Heart right ventricle (tissue), 16 donors: ENCODE measurements at regions not wholly inside any gene's neighbourhood (a gene's known extent, or its start where the extent isn't known, plus 50 kb on each side); places are given as distances from the start of the nearest gene placed in this dataset.
"Not testable (repeated sequence)": the region's sequence is repeated elsewhere in the genome, so short reads cannot be mapped to it uniquely, and the experiment has no call there.

Experiments used
- ATAC-seq, 8 donors: fragments of 200-7000 bp; cut with Tn5 transposase; one replicate each; pipeline ENCODE4 v1.9.1; 2020; ENCODE audit warnings: mild to moderate bottlenecking in 8 of 8, moderate library complexity in 8 of 8, moderate number of reproducible peaks in 1 of 8
- DNase-seq, 2 donors: peaks; one replicate each; pipeline ENCODE4 v3.0.0-alpha.2; 2020
- H3K27ac ChIP-seq, 10 donors: fragments of 200-600 bp; sonication (generic) in 2 of 10; one replicate each; pipeline versions ENCODE4 v1.5.0 to v1.8.0; 2020 to 2022; ENCODE audit warnings: mild to moderate bottlenecking in 3 of 10
- H3K27me3 ChIP-seq, 7 donors: fragments of 200-600 bp; one replicate each; pipeline ENCODE4 v1.8.0; 2021 to 2022; ENCODE audit warnings: mild to moderate bottlenecking in 2 of 7
- H3K36me3 ChIP-seq, 9 donors: fragments of 200-600 bp; sonication (generic) in 1 of 9; one replicate each; pipeline versions ENCODE4 v1.5.0 to v1.8.0; 2020 to 2022; ENCODE audit warnings: mild to moderate bottlenecking in 2 of 9
- H3K4me1 ChIP-seq, 9 donors: fragments of 200-600 bp; sonication (generic) in 1 of 9; one replicate each; pipeline versions ENCODE4 v1.5.0 to v1.8.0; 2020 to 2022; ENCODE audit warnings: mild to moderate bottlenecking in 4 of 9
- H3K4me3 ChIP-seq, 10 donors: fragments of 200-600 bp; sonication (generic) in 2 of 10; one replicate each; pipeline versions ENCODE4 v1.5.0 to v1.8.0; 2020 to 2022; ENCODE audit warnings: mild to moderate bottlenecking in 7 of 10, moderate library complexity in 2 of 10
- H3K9me3 ChIP-seq, 11 donors: fragments of 200-600 bp in 10 of 11; sonication (generic) in 2 of 11; one replicate each; pipeline versions ENCODE4 v1.5.0 to v1.8.0; 2013 to 2022; ENCODE audit warnings: mild to moderate bottlenecking in 2 of 11, control low read depth in 1 of 11, moderate library complexity in 1 of 11
- CTCF ChIP-seq, 9 donors: fragments of 200-600 bp; sonication (generic) in 2 of 9; IDR thresholded peaks; one replicate each; pipeline versions ENCODE4 v1.5.0 to v1.8.0; 2021 to 2022; ENCODE audit warnings: antibody characterized with exemption in 9 of 9, mild to moderate bottlenecking in 5 of 9, moderate library complexity in 1 of 9
- WGBS, 2 donors: extraction: QIAGEN DNeasy Blood & Tissue Kit; methylation state at CpG; one replicate each; pipeline ENCODE4 v1.1.7; 2013; ENCODE audit warnings: inconsistent platforms in 1 of 2; 5-methylcytosine and 5-hydroxymethylcytosine counted together
- intact Hi-C, 10 donors: fragments of 100-400 bp; cut with DNase I; formaldehyde crosslinking; loops; one replicate each; pipeline versions ENCODE4 v1.11.1 to v1.14.2; 2022
- donor health status: Arrhythmogenic right ventricular cardiomyopathy.
- donor health status: ischemic (EF 13 %, LVEDD 7.1; RV severe dilation, severe dysfunction).
- donor health status: healthy with polysubstance abuse.
- donor health status: DM: no; HTN: yes; CAD: no.
- donor health status: DM: no; HTN: no; CAD: no.
- donor health status: ischemic (EF 25% LVEDD 6.9; RV normal size, moderate dysfunction).
- donor health status: ischemic (EF 25% LVEDD 5.7; RV mildly dilated, moderate dysfunction).
- donor health status: healthy.
- donor health status: DM: yes; HTN: yes; CAD: no.
- donor health status: Ischemic cardiomyopathy.
- donor health status: ischemic (EF 35%, LVEDD 5.7; RV mildly dilated, moderate dysfunction).
- donor health status: nonischemic (EF 11% LVEDD 7.7; RV severe dilation, severe dysfunction).
- donor health status: DM: yes; HTN: yes; CAD: no.
- donor health status: PGD.
- donor health status: ischemic (EF 29% LVEDD 5.4; RV normal size, mild dysfunction).
- donor health status: nonischemic (EF 23%, LVEDD 6.1; RV moderate dilation, normal function).

GRCh38 chr16:22436823-22437652, 62.6 kb upstream of the CDR2 start:
- H3K36me3 ChIP-seq, intact Hi-C loops, H3K9me3 ChIP-seq, H3K27me3 ChIP-seq, H3K4me1 ChIP-seq: not testable (repeated sequence)
- ATAC-seq (peak; percentile 93 to 96 (median 96)), DNase-seq (peak; percentile 77 to 83)
- peak in 1 of 9 donors; percentile 12 for TF ChIP-seq CTCF (IDR thresholded peaks at IDR 0.05)
- Histone ChIP-seq H3K27ac (peak overlapping the region; percentile 95 to 99 (median 96)), H3K4me3 (peak overlapping the region; percentile 65 to 88 (median 78))
- 0 to 1% methylated on average over 74 to 95 of the region's 96 CpGs for WGBS, 2 donors

- Histone ChIP-seq H3K4me3 (peak overlapping the region; percentile 65 to 88 (median 78)), H3K27ac (peak overlapping the region; percentile 95 to 99 (median 96))
- H3K36me3 ChIP-seq, H3K27me3 ChIP-seq, H3K4me1 ChIP-seq, H3K9me3 ChIP-seq, intact Hi-C loops, DNase-seq: not testable (repeated sequence)
- peak; percentile 74 to 88 (median 83) for ATAC-seq
- WGBS, 2 donors = 0 to 4% methylated on average over 3 of the region's 6 CpGs
Measured at GRCh38 chr16:22436326-22436822, 62.0 kb upstream of the CDR2 start.

GRCh38 chr16:22431314-22431713, 56.9 kb upstream of the CDR2 start:
- intact Hi-C loops, H3K4me3 ChIP-seq, H3K27me3 ChIP-seq, ATAC-seq, H3K9me3 ChIP-seq, DNase-seq, H3K4me1 ChIP-seq, H3K27ac ChIP-seq: not testable (repeated sequence)
- H3K36me3 ChIP-seq = peaks cover 0 to 50% (median 21%) of the 10 kb centered on the region in 9 donors
- WGBS, 2 donors = 88 to 93% methylated on average over 8 of the region's 9 CpGs

GRCh38 chr16:22428654-22429053, 54.2 kb upstream of the CDR2 start:
- H3K36me3 ChIP-seq = peaks cover 0 to 73% (median 21%) of the 10 kb centered on the region in 9 donors

More at GRCh38 chr16:22428654-22429053, 54.2 kb upstream of the CDR2 start:
- Histone ChIP-seq H3K4me1 (peaks cover 0 to 19% (median 5%) of the 10 kb centered on the region in 9 donors), H3K27ac (no peak overlapping the region), H3K9me3 (no peaks in the 10 kb centered on the region), H3K4me3 (no peak overlapping the region), H3K27me3 (no peaks in the 10 kb centered on the region)
- ATAC-seq (peak in 1 of 8 donors; percentile 36), DNase-seq (peak in 1 of 2 donors; percentile 56)
- intact Hi-C loops = loop anchor here in 1 of 10 donors (10.0 kb wide), 1 partner anchor 54 kb away; the partner anchor contains the start of gene CDR2
- no peak for TF ChIP-seq CTCF (IDR thresholded peaks at IDR 0.05)
- 60 to 78% methylated on average over 8 of the region's 8 CpGs for WGBS, 2 donors
